ENCODE measurements at regions not wholly inside any gene's neighbourhood (a gene's known extent, or its start where the extent isn't known, plus 50 kb on each side); places are given as distances from the start of the nearest gene placed in this dataset.

DNA sequence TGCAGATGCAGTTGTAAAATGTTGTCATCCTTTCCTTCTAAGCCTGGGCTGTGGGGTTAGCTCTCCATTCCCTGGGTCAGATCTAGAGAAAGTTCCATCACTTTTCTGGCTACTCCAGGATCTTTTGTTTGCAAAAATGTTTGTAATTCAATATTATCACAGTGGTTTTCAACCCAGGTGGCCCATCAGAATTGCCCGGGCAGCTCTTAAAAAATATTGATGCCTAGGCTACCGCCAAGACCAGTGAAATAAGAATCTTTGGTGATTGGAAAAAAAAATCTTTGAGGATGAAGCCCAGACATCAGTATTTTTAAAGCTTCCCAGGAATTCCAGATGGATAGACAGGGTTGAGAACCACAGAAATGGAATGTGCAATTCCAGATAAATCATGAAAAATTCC lies 232.5 kb upstream of the SPRED2 start:
- TF ChIP-seq, protein P1, sequence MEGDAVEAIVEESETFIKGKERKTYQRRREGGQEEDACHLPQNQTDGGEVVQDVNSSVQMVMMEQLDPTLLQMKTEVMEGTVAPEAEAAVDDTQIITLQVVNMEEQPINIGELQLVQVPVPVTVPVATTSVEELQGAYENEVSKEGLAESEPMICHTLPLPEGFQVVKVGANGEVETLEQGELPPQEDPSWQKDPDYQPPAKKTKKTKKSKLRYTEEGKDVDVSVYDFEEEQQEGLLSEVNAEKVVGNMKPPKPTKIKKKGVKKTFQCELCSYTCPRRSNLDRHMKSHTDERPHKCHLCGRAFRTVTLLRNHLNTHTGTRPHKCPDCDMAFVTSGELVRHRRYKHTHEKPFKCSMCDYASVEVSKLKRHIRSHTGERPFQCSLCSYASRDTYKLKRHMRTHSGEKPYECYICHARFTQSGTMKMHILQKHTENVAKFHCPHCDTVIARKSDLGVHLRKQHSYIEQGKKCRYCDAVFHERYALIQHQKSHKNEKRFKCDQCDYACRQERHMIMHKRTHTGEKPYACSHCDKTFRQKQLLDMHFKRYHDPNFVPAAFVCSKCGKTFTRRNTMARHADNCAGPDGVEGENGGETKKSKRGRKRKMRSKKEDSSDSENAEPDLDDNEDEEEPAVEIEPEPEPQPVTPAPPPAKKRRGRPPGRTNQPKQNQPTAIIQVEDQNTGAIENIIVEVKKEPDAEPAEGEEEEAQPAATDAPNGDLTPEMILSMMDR (IDR thresholded peaks at IDR 0.05), result no peak
- no peak for TF ChIP-seq POLR2A (IDR thresholded peaks at IDR 0.05)
